ENCODE measurements at regions not wholly inside any gene's neighbourhood (a gene's known extent, or its start where the extent isn't known, plus 50 kb on each side); places are given as distances from the start of the nearest gene placed in this dataset.

GRCh38 chr13:47480121-47480520, 521.0 kb downstream of the SUCLA2 start:
- TF ChIP-seq CTCF (IDR thresholded peaks at IDR 0.05), result no peak
- TF ChIP-seq POLR2A (IDR thresholded peaks at IDR 0.05), result no peak

Measured in adrenal gland (tissue), 5 donors.